SK-N-SH (cell line): ENCODE measurements at regions not wholly inside any gene's neighbourhood (a gene's known extent, or its start where the extent isn't known, plus 50 kb on each side); places are given as distances from the start of the nearest gene placed in this dataset.

ENCODE experiments used
- CTCF ChIA-PET: fragments of 300-600, 350-600 bp; formaldehyde crosslinking; extraction: SDS; loops from one replicate; lab custom pipeline; 2021; lab: Yijun Ruan, JAX
- POLR2A ChIA-PET: fragments of 350-600 bp; sonication (Branson Sonifier 250); formaldehyde crosslinking; extraction: SDS; loops from one replicate; lab custom pipeline; 2020; ENCODE audit warnings: antibody characterized with exemption, inconsistent platforms; lab: Yijun Ruan, JAX
- DNase-seq: peaks from one replicate; pipeline ENCODE4 v3.0.0; 2012
- H2AFZ ChIP-seq: fragments of 200-600 bp; sonication (generic); 2 replicates; pipeline ENCODE4 v1.8.1; 2016; ENCODE audit warnings: antibody characterized with exemption, mild to moderate bottlenecking, low read depth
- H3F3A ChIP-seq: fragments of 200-600 bp; sonication (generic); replicated peaks from 2 replicates; pipeline ENCODE3; 2016; ENCODE audit warnings: antibody characterized with exemption, mild to moderate bottlenecking; ENCODE audit not compliant: insufficient read depth
- H3K27ac ChIP-seq, 2 experiments: fragments of 200-500 bp in 1 of 2; fragments of 200-600 bp in 1 of 2; sonication (Bioruptor generic) in 1 of 2; sonication (generic), shearing (Covaris generic) in 1 of 2; 2 replicates each; pipeline versions ENCODE4 v1.5.1 to v1.6.1; 2014 to 2016; ENCODE audit warnings: low read depth in 2 of 2, inconsistent platforms in 1 of 2, low read length in 1 of 2, mild to moderate bottlenecking in 1 of 2, mixed read lengths in 1 of 2
- H3K27me3 ChIP-seq: fragments of 200-600 bp; sonication (generic), shearing (Covaris generic); 2 replicates; pipeline ENCODE4 v1.6.1; 2016; ENCODE audit warnings: mixed run types; ENCODE audit not compliant: insufficient read depth
- H3K36me3 ChIP-seq, 2 experiments: fragments of 200-500 bp in 1 of 2; fragments of 200-600 bp in 1 of 2; sonication (Bioruptor generic) in 1 of 2; sonication (generic) in 1 of 2; replicated peaks in 1 of 2; 2 replicates each; pipeline versions ENCODE3 to v1.5.1; 2014 to 2016; ENCODE audit warnings: low read length in 1 of 2, mild to moderate bottlenecking in 1 of 2; ENCODE audit not compliant: insufficient read depth in 2 of 2, control insufficient read depth in 1 of 2
- H3K4me1 ChIP-seq, 2 experiments: fragments of 200-500 bp in 1 of 2; fragments of 200-600 bp in 1 of 2; sonication (Bioruptor generic) in 1 of 2; sonication (generic), shearing (Covaris generic) in 1 of 2; 2 replicates each; pipeline versions ENCODE4 v1.5.1 to v1.6.1; 2014 to 2016; ENCODE audit warnings: low read depth in 1 of 2, low read length in 1 of 2, mixed run types in 1 of 2; ENCODE audit not compliant: insufficient read depth in 2 of 2, control insufficient read depth in 1 of 2
- H3K4me2 ChIP-seq: fragments of 200-600 bp; sonication (generic), shearing (Covaris generic); 2 replicates; pipeline ENCODE4 v1.6.1; 2017; ENCODE audit warnings: mixed run types
- H3K4me3 ChIP-seq, 2 experiments: fragments of 200-500 bp in 1 of 2; fragments of 200-600 bp in 1 of 2; sonication (Bioruptor generic) in 1 of 2; sonication (generic), shearing (Covaris generic) in 1 of 2; 2 replicates each; pipeline versions ENCODE4 v1.5.1 to v1.8.1; 2014 to 2016; ENCODE audit warnings: low read depth in 2 of 2, inconsistent platforms in 1 of 2, low read length in 1 of 2, mild to moderate bottlenecking in 1 of 2, mixed read lengths in 1 of 2, moderate library complexity in 1 of 2
- H3K79me2 ChIP-seq: fragments of 200-600 bp; sonication (generic); 2 replicates; pipeline ENCODE4 v1.8.1; 2017; ENCODE audit warnings: mild to moderate bottlenecking; ENCODE audit not compliant: insufficient read depth
- H3K9ac ChIP-seq: fragments of 200-600 bp; sonication (generic); 2 replicates; pipeline ENCODE4 v1.6.1; 2017; ENCODE audit warnings: mixed run types
- H3K9me2 ChIP-seq: fragments of 200-600 bp; sonication (generic); 2 replicates; pipeline ENCODE4 v1.6.1; 2017; ENCODE audit warnings: mixed run types
- H3K9me3 ChIP-seq: fragments of 200-600 bp; sonication (generic); 2 replicates; pipeline ENCODE4 v1.6.1; 2017; ENCODE audit warnings: mixed run types, mild to moderate bottlenecking, moderate library complexity
- H4K20me1 ChIP-seq: fragments of 200-600 bp; sonication (generic); 2 replicates; pipeline ENCODE4 v1.6.1; 2017; ENCODE audit warnings: mild to moderate bottlenecking, mixed run types; ENCODE audit not compliant: insufficient read depth
- ELF1 ChIP-seq: IDR thresholded peaks from 2 replicates; pipeline ENCODE4 v1.4.0; 2012
- EP300 ChIP-seq, 2 experiments: IDR thresholded peaks; 2 replicates each; pipeline versions ENCODE4 v1.4.0 to v1.6.1; 2012; ENCODE audit warnings: borderline replicate concordance in 1 of 2, low read depth in 1 of 2, low read length in 1 of 2
- FOSL2 ChIP-seq: IDR thresholded peaks from 2 replicates; pipeline ENCODE4 v1.4.0; 2012; ENCODE audit warnings: low read depth, mild to moderate bottlenecking, moderate library complexity, borderline replicate concordance
- FOXM1 ChIP-seq: IDR thresholded peaks from 2 replicates; pipeline ENCODE4 v1.4.0; 2012; ENCODE audit warnings: low read depth, mild to moderate bottlenecking
- GABPA ChIP-seq: IDR thresholded peaks from 2 replicates; pipeline ENCODE4 v1.4.0; 2012; ENCODE audit warnings: low read depth, mild to moderate bottlenecking
- GATA2 ChIP-seq: sonication (generic); formaldehyde crosslinking; IDR thresholded peaks from 2 replicates; pipeline ENCODE4 v1.5.0; 2020; ENCODE audit warnings: mild to moderate bottlenecking, missing genetic modification reagents
- JUND ChIP-seq: IDR thresholded peaks from 2 replicates; pipeline ENCODE4 v1.4.0; 2012
- MEF2A ChIP-seq: IDR thresholded peaks from 2 replicates; pipeline ENCODE4 v1.4.0; 2012; ENCODE audit warnings: low read depth, borderline replicate concordance
- POLR2AphosphoS5 ChIP-seq: IDR thresholded peaks from 2 replicates; pipeline ENCODE4 v1.6.1; 2012; ENCODE audit warnings: low read depth, low read length
- RCOR1 ChIP-seq: fragments of 150-350 bp; IDR thresholded peaks from 2 replicates; pipeline ENCODE4 v1.6.1; 2017; ENCODE audit warnings: antibody characterized with exemption, low read length
- RFX5 ChIP-seq: IDR thresholded peaks from 2 replicates; pipeline ENCODE4 v1.6.1; 2012; ENCODE audit warnings: mild to moderate bottlenecking, improper control_type of control experiment, low read length
- RXRA ChIP-seq: IDR thresholded peaks from 2 replicates; pipeline ENCODE4 v1.4.0; 2012; ENCODE audit warnings: low read depth, mild to moderate bottlenecking, borderline replicate concordance
- TAF1 ChIP-seq: IDR thresholded peaks from 2 replicates; pipeline ENCODE4 v1.6.1; 2012; ENCODE audit warnings: low read depth, mild to moderate bottlenecking, low read length, moderate library complexity, borderline replicate concordance
- TCF12 ChIP-seq: IDR thresholded peaks from 2 replicates; pipeline ENCODE4 v1.4.0; 2012
- TEAD4 ChIP-seq: IDR thresholded peaks from 2 replicates; pipeline ENCODE4 v1.4.0; 2012; ENCODE audit warnings: mild to moderate bottlenecking, borderline replicate concordance; ENCODE audit not compliant: insufficient read depth
- YY1 ChIP-seq: IDR thresholded peaks from 2 replicates; pipeline ENCODE4 v1.4.0; 2012; ENCODE audit warnings: low read depth, mild to moderate bottlenecking
- WGBS: methylation state at CpG from one replicate; pipeline ENCODE4 v1.1.6; 2017; ENCODE audit warnings: low lambda C conversion rate; 5-methylcytosine and 5-hydroxymethylcytosine counted together
- TF ChIP-seq, protein P1 (sequence below): IDR thresholded peaks from 2 replicates; pipeline ENCODE4 v1.4.0; 2012; ENCODE audit warnings: low read depth, borderline replicate concordance
- TF ChIP-seq, protein P2 (sequence below): IDR thresholded peaks from 2 replicates; pipeline ENCODE4 v1.4.0; 2012; ENCODE audit warnings: low read depth
- TF ChIP-seq, protein P3 (sequence below): fragments of 150-350 bp; IDR thresholded peaks from 2 replicates; pipeline ENCODE4 v1.6.1; 2016; ENCODE audit warnings: mild to moderate bottlenecking, low read depth, low read length
- TF ChIP-seq, protein P4 (sequence below): fragments of 200-600 bp; sonication (generic); IDR thresholded peaks from 2 replicates; pipeline ENCODE4 v1.6.1; 2017; ENCODE audit warnings: antibody characterized with exemption, mild to moderate bottlenecking, moderate library complexity
- TF ChIP-seq, protein P5 (sequence below): fragments of 150-350 bp; IDR thresholded peaks from 2 replicates; pipeline ENCODE4 v1.6.1; 2017; ENCODE audit warnings: antibody characterized with exemption, low read length, low read depth, borderline replicate concordance
- TF ChIP-seq, protein P6 (sequence below): IDR thresholded peaks from 2 replicates; pipeline ENCODE4 v1.4.0; 2012; ENCODE audit warnings: low read depth, borderline replicate concordance

DNA sequence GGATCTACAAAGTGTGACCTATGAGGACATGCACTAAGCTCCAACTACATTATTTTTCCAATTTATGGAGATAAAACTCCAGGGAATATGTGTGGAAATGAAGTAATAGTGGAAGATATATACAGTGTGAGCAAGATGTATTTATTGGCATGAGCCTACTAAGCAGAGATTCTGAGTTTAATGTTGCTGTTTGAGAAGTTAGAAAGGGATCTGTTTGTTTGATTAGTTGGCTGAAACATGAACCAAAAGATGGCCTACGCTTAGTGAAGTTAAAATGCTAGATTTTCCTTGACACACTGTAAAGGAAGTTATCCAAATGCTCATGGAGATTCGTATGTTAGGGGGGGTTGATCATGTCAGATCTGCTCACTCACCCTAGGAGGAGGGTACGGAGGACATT lies 621.7 kb downstream of the TMEM182 start (continued):
- TF ChIP-seq, protein P1, sequence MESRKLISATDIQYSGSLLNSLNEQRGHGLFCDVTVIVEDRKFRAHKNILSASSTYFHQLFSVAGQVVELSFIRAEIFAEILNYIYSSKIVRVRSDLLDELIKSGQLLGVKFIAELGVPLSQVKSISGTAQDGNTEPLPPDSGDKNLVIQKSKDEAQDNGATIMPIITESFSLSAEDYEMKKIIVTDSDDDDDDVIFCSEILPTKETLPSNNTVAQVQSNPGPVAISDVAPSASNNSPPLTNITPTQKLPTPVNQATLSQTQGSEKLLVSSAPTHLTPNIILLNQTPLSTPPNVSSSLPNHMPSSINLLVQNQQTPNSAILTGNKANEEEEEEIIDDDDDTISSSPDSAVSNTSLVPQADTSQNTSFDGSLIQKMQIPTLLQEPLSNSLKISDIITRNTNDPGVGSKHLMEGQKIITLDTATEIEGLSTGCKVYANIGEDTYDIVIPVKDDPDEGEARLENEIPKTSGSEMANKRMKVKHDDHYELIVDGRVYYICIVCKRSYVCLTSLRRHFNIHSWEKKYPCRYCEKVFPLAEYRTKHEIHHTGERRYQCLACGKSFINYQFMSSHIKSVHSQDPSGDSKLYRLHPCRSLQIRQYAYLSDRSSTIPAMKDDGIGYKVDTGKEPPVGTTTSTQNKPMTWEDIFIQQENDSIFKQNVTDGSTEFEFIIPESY: no peak

DNA sequence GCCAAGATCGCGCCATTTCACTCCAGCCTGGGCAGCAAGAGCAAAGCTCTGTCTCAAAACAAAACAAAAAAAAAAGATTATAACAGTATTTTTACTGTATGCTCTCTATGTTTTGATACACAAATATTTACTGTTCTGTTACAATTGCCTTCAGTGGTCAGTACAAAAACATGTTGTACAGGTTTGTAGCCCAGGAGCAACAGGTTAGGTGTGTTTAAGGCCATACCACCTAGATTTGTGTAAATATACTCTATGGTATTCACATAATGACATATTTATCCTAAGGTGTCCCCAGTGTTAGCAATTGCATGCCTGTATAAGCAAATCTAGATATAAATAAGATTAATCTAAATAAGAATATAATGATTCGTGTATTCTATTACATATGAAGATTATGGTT lies 625.0 kb downstream of the TMEM182 start:
- CTCF ChIA-PET: no interaction called here
- WGBS: 18% methylated on average over 3 of the region's 3 CpGs
- H3K4me2 ChIP-seq: no peak overlapping the region
- no peak overlapping the region for H2AFZ ChIP-seq
- no peaks in the 10 kb centered on the region for H3K9me3 ChIP-seq
- H3K27me3 ChIP-seq: no peaks in the 10 kb centered on the region
- DNase-seq: no peak
- H3K4me1 ChIP-seq: no peaks in the 10 kb centered on the region
- no peak overlapping the region for H3K9ac ChIP-seq
- H3F3A ChIP-seq: no peaks in the 10 kb centered on the region
- no peaks in the 10 kb centered on the region for H3K36me3 ChIP-seq
- TF ChIP-seq TAF1: no peak
- TF ChIP-seq GABPA: no peak
- TF ChIP-seq FOSL2: no peak
- TF ChIP-seq, protein P2, sequence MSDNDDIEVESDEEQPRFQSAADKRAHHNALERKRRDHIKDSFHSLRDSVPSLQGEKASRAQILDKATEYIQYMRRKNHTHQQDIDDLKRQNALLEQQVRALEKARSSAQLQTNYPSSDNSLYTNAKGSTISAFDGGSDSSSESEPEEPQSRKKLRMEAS: no peak
- TF ChIP-seq RCOR1: no peak
- no peak for TF ChIP-seq TCF12
- TF ChIP-seq YY1: no peak
- TF ChIP-seq GATA2 (CRISPR knock-in tag): no peak
- TF ChIP-seq, protein P3, sequence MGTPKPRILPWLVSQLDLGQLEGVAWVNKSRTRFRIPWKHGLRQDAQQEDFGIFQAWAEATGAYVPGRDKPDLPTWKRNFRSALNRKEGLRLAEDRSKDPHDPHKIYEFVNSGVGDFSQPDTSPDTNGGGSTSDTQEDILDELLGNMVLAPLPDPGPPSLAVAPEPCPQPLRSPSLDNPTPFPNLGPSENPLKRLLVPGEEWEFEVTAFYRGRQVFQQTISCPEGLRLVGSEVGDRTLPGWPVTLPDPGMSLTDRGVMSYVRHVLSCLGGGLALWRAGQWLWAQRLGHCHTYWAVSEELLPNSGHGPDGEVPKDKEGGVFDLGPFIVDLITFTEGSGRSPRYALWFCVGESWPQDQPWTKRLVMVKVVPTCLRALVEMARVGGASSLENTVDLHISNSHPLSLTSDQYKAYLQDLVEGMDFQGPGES: no peak
- no peak for TF ChIP-seq EP300 (IDR thresholded peaks at IDR 0.05; ENCODE audit: borderline replicate concordance in 1 of 2, low read depth in 1 of 2, low read length in 1 of 2)
- no peak for TF ChIP-seq FOXM1
- TF ChIP-seq TEAD4: no peak
- no peak overlapping the region for H3K4me3 ChIP-seq
- POLR2A ChIA-PET: no interaction called here
- H3K79me2 ChIP-seq: no peaks in the 10 kb centered on the region
- H4K20me1 ChIP-seq: no peaks in the 10 kb centered on the region
- H3K9me2 ChIP-seq: no peaks in the 10 kb centered on the region
- no peak overlapping the region for H3K27ac ChIP-seq

DNA sequence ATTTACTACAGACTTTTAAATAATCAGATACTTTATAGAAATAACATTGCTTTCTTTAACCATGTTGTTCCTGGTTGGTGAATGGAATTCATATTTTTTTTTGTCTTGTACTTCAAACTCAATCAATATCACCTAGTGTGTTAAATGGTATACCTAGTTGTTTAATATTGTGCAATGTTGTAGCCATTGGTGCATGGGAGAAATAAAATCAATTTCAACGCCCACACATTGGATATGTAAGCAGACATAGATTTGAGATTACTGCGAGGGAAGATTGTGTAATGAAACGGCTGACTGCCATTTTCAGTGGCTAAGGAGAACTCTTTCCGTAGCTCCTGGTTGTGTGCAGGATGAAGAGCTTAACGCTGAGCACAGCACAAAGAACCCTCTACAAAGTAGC lies 626.1 kb downstream of the TMEM182 start:
- H3K4me2 ChIP-seq: no peak overlapping the region
- no peaks in the 10 kb centered on the region for H3K36me3 ChIP-seq
- no peaks in the 10 kb centered on the region for H3K79me2 ChIP-seq
- no peak for DNase-seq
- no peak overlapping the region for H3K4me3 ChIP-seq
- H3K4me1 ChIP-seq: no peaks in the 10 kb centered on the region
- no peak overlapping the region for H3K9ac ChIP-seq
- ChIA-PET POLR2A (no interaction called here), CTCF (no interaction called here)
- H3K9me2 ChIP-seq: no peaks in the 10 kb centered on the region
- H3K9me3 ChIP-seq: no peaks in the 10 kb centered on the region
- H3F3A ChIP-seq: no peaks in the 10 kb centered on the region
- 1% methylated on average over 5 of the region's 5 CpGs for WGBS
- no peaks in the 10 kb centered on the region for H3K27me3 ChIP-seq
- no peaks in the 10 kb centered on the region for H4K20me1 ChIP-seq
- H3K27ac ChIP-seq: no peak overlapping the region
- H2AFZ ChIP-seq: no peak overlapping the region
- no peak for TF ChIP-seq TCF12
- no peak for TF ChIP-seq RXRA
- TF ChIP-seq, protein P4, sequence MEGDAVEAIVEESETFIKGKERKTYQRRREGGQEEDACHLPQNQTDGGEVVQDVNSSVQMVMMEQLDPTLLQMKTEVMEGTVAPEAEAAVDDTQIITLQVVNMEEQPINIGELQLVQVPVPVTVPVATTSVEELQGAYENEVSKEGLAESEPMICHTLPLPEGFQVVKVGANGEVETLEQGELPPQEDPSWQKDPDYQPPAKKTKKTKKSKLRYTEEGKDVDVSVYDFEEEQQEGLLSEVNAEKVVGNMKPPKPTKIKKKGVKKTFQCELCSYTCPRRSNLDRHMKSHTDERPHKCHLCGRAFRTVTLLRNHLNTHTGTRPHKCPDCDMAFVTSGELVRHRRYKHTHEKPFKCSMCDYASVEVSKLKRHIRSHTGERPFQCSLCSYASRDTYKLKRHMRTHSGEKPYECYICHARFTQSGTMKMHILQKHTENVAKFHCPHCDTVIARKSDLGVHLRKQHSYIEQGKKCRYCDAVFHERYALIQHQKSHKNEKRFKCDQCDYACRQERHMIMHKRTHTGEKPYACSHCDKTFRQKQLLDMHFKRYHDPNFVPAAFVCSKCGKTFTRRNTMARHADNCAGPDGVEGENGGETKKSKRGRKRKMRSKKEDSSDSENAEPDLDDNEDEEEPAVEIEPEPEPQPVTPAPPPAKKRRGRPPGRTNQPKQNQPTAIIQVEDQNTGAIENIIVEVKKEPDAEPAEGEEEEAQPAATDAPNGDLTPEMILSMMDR: no peak
- no peak for TF ChIP-seq FOSL2
- no peak for TF ChIP-seq GATA2 (CRISPR knock-in tag)
- no peak for TF ChIP-seq ELF1
- no peak for TF ChIP-seq MEF2A
- TF ChIP-seq RFX5: no peak
- TF ChIP-seq, protein P5, sequence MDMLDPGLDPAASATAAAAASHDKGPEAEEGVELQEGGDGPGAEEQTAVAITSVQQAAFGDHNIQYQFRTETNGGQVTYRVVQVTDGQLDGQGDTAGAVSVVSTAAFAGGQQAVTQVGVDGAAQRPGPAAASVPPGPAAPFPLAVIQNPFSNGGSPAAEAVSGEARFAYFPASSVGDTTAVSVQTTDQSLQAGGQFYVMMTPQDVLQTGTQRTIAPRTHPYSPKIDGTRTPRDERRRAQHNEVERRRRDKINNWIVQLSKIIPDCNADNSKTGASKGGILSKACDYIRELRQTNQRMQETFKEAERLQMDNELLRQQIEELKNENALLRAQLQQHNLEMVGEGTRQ: no peak
- TF ChIP-seq, protein P6, sequence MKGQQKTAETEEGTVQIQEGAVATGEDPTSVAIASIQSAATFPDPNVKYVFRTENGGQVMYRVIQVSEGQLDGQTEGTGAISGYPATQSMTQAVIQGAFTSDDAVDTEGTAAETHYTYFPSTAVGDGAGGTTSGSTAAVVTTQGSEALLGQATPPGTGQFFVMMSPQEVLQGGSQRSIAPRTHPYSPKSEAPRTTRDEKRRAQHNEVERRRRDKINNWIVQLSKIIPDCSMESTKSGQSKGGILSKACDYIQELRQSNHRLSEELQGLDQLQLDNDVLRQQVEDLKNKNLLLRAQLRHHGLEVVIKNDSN: no peak
- TF ChIP-seq TAF1: no peak
- no peak for TF ChIP-seq POLR2AphosphoS5
- no peak for TF ChIP-seq JUND
